DMS114 treated with DMSO at 0.1 percent for 48 hours (cell line): ENCODE measurements at regions not wholly inside any gene's neighbourhood (a gene's known extent, or its start where the extent isn't known, plus 50 kb on each side); places are given as distances from the start of the nearest gene placed in this dataset.
"Not testable (repeated sequence)": the region's sequence is repeated elsewhere in the genome, so short reads cannot be mapped to it uniquely, and the experiment has no call there.

Experiments used
- DNase-seq: peaks from one replicate; lab custom pipeline; 2025; ENCODE audit not compliant: unreplicated experiment; lab: John Stamatoyannopoulos, UW

DNA sequence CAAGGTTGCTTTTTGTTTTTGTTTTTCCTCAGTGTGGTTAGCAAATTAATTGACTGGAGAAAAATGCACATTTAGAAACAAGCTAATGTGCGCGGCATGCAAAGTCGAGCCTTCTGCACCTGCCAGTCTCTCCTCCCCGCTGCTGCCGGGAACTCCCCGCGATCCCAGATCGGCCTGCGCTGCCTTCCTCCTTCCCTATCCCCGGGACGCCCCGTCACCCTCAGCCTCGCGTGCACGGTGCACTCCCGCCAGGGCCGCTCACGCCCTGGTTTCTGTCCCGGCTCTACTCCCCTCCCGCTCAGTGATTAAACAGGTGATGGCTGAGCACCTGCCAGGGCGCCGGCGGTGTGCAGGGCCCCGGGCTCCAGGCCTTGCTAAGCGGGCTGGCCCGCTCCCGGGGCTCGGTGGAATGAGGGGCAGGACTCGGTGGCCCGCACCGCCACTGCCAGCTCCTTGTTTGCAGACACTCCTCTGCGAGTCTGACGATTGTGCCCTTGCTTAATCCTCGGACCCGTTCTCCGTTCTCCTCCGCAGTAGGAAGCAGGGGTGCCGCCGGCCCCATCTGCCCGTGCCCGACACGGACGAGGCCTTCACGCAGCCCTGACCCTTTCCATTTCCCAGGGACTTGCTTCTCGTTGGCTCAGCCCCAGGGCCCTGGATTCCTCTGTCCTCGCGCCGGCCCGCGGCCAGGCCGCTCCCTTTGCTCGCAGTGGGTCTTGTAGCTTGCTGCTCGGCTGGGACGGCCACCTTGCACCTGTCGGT, 143.4 kb downstream of the TRIML1 start:
- DNase-seq = no peak

DNA sequence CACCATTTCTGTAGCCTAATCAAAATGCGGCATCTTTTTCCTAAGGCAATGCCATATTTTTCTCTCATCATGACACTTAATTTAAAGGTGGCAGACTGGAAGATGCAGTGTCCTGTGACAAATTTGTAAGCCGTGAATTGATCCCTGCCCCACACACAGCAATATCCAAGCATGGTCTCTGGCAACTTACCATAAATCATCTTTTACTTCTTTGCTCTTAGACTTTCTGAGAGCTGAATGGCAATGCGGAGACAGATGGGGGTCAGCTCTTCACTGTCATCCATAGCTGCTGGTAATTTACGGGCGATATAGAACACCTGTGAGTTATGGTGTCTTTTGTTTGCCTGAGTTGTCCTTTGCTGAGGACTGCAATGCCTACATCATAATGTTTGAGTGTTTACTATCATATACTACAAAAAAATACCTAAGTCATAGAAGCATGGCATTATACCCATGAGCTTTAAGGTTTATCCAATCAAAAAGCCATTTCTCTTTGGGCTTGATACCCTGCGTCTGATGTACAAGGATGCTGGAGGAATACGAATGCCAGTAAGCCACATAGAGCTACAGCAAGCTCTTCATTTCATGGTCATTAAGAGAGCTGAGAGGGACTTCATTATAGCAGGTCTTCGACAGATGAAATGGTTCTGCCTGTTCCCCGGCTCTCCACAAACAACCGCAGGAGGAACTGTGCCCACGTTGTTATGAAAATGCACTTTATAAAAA, 148.1 kb downstream of the TRIML1 start:
- DNase-seq = no peak

DNA sequence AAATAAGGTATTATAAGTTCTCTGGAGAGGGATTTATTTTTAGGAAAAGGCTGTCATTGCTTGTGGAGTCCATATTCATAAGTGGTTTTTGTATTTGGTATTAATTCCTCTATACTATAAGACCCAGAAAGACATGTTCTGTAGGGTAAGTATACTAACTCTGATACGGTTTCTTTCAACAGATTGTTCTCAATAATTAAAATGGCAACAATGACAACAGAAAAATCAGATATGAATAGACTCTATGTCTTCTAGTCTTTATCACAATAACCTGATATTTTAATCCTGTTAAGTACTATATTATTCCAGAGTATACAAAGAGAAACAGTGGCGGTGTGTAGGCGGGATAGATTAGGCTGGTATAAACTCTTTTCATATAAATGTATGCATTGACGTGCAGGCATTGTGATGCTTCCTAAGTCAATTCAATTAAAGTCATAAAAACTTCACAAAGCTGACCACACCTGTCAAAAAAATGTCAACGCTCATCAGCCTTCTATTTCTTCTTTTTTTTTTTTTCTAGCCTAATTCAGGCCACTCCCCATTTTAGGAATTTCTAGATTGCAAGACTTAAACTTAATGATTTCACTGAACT, 150.4 kb downstream of the TRIML1 start:
- DNase-seq = no peak

DNA sequence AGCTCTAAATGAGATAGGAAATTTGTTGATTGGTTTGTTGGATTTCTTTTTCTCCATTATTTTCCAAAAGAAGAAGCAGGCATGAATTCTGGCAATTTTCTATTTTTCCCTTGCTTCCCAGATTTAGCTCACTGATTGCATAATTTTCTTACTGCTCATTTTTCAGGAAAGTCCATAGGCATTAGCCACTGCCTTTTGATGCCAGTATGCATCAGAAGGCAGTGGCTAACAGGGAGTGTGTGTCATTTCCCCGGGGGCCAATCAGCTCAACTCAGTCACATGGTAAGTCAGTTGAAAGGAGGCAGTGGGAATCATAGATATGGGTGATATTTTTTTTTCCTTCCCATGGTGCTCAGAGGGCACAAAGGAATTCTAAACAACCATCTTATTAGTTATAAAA, 156.7 kb downstream of the TRIML1 start:
- DNase-seq = no peak

DNA sequence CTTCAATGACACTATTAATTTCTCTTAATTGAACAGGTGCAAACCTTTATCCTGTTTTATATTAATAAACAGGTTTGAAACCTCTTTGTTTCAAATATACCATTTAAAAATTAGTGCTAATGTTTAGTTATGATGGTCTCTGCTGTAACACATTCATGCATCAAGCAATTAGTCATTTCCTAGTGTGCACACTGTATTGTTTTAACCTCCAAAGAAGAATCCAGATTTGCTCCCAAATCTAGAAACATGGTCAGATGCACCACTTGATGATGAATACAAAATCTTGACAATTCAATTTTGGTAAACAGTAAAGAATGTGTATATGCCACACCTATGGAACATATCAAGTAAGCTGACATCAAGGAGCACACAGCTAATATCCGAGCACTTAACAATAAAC, 157.1 kb downstream of the TRIML1 start:
- DNase-seq = no peak

DNA sequence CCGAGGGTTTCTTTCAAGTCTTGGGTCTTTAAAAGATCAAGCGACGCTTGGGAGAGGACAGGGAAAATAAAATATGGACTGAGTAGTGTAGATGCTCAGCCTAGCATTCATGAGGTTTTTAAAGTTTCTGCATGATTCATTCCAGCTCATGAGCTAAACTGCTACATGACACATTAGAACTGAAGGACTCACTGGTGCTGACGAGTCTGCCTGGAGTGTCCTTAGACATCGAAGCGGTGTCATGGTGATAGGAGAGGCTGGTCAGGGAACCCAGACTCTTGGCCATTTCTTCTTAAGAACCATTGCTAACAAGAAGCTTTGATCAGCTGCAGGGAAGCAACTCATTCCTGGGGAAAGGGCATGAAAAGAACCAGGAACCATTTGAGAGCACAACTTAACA, 158.6 kb downstream of the TRIML1 start:
- no peak for DNase-seq

DNA sequence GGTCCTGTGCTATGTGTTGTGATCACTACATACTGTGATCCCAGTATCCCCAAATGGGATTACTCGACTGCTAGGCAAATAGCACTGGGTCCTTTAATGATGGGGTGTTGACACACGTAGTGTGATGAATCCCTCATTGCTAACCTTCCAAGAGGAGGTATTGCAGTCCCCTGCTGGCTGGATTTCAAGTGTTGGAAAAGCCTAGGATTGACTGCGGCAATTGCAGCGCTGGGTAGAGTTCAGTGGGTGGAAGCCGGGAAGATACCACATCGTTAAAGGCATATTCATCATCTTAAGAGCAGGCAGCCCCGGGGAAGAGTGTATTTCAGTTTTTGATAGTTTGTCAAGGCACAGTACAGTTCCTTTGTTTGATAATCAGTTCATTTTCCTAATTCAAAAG, 159.9 kb downstream of the TRIML1 start:
- DNase-seq = no peak

DNA sequence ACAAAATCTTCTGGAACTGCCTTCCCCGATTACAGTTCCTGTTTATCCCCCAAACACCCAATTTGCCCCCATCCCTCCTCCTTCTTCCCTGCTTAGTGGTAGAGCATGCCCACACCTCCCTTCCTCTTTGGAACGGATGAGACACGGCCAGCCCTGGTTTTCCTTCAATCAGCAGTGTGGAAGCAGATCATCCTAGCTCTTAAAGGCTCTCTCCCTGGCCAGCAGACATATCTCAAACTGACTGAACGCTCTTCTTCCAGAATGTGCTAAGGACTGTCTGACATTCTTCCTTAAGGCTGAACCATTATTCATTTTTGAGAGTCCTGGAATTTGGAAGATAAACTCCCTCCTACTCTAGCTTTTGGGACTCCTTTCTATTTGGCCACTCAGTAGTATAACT, 161.1 kb downstream of the TRIML1 start:
- no peak for DNase-seq

DNA sequence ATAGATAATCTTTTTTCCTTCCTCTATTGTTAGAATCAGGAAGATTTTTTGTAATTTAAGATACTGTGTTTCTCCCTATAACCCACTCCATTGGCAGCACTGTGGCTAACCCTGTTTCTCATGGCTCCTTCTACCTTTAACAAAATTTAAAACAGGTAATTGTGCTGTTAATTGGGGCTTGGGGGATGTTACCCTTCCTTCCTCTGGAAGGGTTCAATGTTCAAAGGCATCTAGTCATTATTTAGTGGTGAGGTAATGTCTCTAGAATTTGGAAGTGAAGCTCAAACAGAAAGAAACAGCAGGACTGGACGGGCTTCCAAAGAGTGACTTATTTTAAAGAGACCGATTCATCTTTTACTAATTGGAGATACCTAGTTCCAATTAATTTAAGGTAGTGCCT, 166.4 kb downstream of the TRIML1 start:
- DNase-seq = no peak

DNA sequence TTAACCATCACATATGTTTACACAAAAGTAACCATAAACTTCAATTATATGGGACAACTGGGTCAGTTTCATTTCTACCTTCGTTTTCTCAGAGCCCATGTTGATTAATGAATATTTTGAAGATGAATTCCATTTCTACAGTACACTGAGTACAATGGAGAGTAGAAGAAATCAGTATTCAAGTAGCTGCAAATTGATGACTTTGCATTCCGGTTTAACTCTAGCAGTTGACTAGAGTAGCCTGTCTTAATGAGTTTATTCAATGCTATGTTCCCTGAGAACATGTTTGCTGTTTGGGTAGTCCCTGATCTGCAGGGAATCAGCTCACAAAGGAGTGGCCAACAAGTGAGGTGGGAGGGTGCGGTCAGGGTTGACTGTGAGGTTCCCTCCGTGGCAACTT, 168.3 kb downstream of the TRIML1 start:
- DNase-seq = no peak

DNA sequence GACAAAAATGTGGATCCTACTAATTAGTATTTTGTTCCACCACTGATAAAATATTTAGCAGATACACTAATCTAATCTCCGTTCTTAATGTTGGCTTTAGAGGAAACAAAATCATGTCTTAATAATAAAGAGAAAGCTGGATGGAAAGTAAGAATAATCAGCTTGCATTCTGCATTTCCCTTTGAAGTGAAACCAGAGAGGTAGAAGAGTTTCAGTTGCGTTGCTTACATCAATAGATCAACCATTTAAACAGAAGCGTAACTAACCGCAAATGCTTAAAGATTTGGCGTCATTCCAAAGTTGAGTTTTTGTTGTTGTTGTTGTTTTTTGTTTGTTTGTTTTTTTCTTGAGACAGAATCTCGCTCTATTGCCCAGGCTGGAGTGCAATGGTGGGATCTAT, 168.9 kb downstream of the TRIML1 start:
- DNase-seq = no peak

DNA sequence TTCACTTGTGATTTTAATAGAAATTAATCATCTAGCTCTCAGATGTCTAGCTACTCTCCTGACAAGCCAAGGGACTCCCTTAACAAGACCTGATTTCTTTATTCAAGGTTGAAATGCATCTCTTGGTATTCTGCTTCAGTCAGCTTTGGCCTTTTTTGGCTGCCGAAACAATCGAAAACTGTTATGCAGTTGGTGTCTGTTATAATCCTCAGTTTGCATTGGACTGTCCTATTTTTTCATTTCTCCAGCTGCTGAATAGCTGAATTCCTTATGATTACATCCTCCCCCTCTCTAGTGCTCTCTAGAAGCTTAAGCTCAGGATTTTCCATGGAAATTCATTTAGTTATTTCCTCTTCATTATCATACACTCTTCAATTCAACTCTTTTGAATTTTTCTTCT, 177.2 kb downstream of the TRIML1 start:
- no peak for DNase-seq

DNA sequence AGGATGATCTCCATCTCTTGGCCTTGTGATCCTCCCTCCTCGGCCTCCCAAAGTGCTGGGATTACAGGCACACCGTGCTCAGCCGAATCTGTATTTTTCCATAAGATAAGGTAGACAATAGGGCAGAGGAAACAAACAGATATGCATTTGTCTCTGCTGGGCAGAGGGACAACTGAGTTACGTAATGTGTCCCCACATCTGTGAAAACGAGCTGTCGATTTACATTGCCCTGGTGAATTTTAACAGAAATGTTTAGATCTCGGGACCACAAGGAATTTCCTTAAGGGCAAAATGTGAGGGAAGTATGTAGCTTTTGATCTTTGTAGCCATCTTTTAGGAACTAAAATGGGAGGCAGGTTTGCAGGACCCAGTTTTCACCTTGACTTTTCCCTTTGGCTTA, 189.7 kb downstream of the TRIML1 start:
- DNase-seq = no peak

DNA sequence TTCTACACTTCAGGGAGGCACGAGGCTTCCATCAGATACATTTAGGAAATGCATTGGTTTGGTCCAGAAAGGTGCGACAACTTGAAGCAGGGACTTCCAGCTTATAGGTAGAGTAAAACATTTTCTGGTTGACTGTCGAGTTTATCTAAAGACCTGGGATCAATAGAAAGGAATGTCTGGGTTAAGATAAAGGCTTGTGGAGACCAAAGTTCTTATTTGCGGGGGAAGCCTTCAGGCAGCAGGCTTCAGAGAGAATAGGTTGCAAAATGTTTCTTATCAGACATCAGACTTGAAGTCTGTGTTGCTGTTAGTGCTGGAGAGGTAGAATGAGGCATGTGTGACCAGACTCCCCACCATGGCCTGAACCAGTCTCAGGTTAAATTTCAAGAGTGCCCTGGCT, 190.3 kb downstream of the TRIML1 start:
- DNase-seq = no peak

DNA sequence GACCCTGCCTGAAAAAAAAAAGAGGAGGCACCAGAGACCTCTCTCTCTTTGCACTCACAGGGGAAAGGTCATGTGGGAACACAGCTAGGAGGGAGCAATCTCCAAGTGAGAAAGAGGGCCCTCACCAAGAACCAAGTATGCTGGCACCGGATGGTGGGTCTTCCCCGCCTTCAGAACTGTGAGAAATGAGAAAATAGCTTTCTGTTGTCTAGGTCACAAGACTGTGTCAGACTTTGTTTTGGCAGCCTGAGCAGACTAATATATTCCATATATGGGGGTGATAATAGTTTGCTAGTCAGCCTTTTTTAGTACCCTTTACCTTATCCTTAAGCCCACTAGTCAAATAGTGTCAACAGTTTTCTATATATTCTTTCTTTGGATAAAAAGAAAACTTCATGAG, 193.0 kb downstream of the TRIML1 start:
- DNase-seq = no peak

DNA sequence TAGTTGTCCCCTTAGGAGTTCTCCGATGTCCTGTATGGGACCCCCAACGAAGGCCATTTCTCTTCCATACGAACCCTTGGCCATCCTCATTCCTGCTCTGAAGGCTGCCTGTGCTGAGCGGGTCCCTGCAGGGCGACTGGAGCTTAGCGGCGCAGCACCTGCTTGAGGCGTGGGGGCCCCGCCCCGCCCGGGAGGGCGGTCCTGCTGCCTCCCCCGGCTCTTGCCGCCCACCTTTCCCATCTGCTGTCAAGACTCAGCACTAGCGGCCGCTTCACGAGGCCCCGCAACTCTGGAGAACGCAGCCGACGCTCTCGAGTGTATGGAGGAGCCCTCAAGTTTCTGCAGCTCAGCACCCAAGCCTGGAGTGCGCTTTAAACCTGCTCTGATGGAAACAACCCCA, 197.7 kb downstream of the TRIML1 start:
- no peak for DNase-seq

DNA sequence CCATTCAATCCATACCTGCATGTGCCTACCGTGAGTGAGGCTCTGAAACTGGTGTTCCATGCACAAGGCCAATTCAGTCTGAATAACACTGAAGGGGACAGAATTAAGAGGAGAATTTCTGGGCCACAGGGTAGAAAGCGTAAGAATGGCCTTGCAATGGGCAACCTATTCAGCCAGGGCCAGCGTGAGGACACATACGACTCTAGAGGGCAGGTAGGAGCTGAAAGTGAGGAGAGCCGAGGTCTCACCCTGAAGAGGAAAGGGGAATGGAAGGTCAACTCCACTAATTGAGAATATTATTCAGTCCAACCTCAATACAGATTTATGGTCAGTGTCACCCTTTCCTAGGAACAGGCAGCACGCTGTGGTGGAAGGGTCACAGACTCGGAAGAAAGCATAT, 202.2 kb downstream of the TRIML1 start:
- no peak for DNase-seq

DNA sequence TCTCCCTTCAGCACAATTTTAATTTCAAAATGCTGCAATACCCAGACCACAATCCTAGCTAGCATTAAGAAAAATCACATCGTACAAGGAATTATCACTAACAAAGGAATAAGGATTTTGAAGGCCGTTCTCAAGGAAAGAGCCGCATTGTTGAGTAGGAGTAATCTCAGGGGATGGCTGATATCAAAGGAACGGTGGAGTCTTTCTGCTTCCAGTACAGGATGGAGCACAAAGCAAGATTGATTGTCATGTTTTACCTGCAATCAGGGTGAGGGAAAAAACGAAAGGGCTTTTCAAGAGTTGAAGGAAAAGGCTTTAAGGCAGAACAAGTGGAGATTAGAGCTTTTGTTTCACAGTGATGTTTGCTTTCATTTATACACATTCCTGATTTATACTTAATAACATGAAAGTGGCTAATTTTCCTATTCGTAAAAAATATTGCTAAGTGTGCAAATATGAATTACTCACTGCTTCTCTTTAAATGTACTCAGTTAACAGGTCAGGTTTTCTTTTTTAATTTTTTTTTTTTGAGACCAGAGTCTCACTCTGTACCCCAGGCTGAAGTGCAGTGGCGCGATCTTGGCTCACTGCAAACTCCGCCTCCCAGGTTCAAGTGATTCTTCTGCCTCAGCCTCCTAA, 207.0 kb downstream of the TRIML1 start:
- DNase-seq = no peak

DNA sequence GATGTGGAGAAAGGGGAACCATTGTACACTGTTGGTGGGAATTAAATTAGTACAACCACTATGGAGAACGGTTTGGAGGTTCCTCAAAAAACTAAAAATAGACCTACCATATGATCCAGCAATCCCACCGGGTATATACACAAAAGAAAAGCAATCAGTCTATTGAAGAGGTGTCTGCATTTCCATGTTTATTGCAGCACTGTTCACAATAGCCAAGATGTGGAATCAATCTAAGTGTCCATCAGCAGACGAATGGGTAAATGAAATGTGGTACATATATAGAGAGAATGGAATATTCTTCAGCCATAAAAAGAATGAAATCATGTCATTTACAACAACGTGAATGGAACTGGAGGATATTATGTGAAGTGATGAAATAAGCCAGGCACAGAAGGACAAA, 208.1 kb downstream of the TRIML1 start:
- DNase-seq = no peak

DNA sequence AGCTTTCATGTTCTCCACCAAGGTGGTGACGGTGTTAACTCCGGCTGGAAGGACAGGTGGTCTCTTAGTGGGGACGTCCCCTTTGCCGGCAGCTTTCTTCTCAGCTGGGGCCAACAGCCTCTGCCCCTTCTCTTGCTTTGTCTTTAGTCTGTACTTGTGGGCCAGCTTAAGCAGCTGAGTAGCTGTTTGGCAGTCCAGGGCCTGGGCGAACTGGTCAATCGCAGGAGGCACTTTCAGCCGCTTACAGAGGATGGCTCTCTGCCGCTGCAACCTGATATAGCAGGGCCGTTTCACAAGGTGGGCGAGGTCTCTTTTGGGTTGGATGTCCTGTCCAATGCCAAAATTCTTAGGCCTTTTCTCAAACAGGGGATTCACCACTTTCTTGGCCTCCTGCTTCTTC, 210.3 kb downstream of the TRIML1 start:
- DNase-seq = not testable (repeated sequence)

DNA sequence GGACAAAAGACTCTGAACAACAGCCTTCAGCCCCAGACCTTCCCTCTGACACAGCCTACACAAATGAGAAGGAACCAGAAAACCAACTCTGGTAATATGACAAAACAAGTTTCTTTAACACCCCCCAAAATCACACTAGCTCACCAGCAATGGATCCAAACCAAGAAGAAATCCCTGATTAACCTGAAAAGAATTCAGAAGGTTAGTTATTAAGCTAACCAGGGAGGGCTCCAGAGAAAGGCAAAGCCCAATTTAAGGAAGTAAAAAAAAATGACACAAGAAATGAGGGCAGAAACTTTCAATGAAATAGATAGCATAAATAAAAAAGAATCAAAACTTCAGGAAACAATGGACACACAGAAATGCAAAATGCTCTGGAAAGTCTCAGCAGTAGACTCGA, 224.0 kb downstream of the TRIML1 start:
- DNase-seq = no peak

DNA sequence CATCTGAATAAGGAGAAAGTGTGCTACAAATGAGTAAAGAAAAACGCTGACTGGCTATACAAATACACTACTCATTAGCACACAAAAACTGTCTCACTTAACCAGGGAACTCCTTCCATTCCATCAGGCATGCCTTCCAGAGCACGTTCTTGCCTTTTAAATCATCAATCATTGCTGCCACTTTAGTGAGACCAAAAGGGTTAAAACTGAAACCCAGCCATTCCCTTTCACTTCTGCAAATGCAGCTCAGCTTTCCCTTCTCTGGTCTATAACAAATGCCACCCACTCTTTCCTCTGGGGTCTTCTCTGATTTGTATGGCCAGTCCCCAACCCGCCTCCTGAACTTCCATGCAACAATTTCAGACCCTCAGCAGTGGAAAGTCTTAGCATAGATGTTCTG, 231.5 kb downstream of the TRIML1 start:
- no peak for DNase-seq
